Activated CD4-positive, alpha-beta T cell treated with anti-CD3 and anti-CD28 coated beads, Interleukin-10, Interleukin-2, amounts not matched to agents 100 ng/mL and 50 ng/mL, durations not matched to agents 16 hours and 8 hours (primary cell): ENCODE measurements at regions not wholly inside any gene's neighbourhood (a gene's known extent, or its start where the extent isn't known, plus 50 kb on each side); places are given as distances from the start of the nearest gene placed in this dataset.
A peak's percentile ranks its signal among the peaks of the same experiment; 100 is the strongest.

Experiments
- DNase-seq: peaks from one replicate; pipeline ENCODE4 v3.0.0-alpha.2; 2020

GRCh38 chr2:212686285-212686895 is 147.8 kb upstream of the ERBB4 start:
- DNase-seq: peak; percentile 53

GRCh38 chr2:212683346-212684097 is 144.9 kb upstream of the ERBB4 start:
- no peak for DNase-seq

DNA sequence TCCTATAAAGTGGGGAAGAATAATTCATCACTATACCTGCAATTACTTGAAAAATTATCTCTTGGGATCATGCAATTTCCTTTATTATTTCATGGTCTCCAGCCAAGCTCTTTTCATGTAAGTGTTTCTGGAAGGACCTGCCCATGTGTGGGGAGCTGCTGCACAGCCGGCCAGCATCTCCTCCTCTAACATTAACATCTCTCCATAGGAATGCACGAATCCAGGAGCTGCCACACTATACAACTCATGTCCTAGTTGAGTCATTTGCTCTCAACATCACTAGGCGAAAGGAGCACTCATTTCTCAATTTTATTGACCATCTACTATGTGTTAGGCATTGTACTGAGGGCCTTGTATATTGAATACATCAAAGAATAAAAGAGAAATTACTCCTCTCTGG is 144.3 kb upstream of the ERBB4 start:
- no peak for DNase-seq

DNA sequence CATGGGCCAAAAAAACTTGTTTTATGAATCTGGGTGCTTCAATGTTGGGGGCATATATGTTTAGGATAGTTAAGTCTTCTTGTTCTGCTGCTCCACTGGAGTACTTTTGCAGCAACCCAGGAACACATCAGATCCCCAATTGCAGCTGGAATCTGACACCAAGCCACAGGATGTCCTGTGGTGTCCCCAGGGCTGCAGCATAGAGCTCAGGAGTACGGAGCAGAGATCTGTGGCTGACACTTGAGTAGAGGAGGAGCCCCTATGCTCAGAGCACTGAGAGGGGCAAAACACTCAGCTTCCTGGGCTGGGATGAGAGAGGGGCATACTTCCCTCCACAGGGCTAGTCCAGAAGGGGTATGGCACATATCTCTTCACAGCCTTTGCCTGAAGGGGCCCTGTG is 138.9 kb upstream of the ERBB4 start:
- DNase-seq: no peak

DNA sequence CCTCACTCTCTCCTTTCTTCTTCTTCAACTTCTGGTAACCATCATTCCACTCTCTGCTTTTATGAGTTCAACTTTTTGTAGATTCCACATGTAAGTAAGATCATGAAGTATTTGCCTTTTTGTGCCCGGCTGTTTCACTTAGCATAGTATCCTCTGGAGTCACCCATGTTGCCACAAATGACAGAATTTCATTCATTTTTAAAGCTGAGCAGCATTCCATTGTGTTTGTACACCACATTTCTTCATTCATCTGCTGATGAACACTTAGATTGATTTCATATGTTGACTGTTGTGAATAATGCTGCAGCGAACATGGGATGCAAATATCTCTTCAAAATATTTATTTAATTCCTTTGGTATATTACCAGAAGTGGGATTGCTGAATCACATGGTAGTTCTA is 133.6 kb upstream of the ERBB4 start:
- no peak for DNase-seq

GRCh38 chr2:212669761-212670160 is 131.2 kb upstream of the ERBB4 start:
- DNase-seq: no peak

DNA sequence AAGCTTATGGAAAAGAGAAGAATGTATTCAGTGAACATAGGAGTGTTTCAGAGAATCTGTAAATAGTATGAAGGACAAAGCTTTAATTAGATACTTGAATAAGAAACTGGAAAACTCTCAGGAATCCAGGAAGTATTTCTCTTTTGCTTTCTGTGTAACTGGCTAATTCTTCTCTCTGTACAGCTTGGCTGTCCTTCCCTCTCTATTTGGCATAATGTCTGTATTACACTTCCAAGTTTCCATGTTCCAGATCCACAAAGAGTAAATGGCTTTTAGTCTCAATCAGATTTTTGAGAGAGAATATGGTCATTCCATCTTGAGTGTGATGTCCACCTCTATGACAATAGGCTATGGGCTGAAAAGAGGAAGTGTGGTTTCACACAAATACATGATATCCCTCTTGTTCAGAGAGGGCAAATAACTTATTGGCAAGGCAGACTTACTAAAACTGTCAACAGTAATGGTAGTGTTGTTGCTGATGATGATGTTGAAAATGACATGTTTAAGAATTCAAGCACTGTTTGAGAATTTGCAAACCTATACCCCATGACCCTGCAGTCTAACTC is 129.2 kb upstream of the ERBB4 start:
- no peak for DNase-seq

GRCh38 chr2:212665948-212666347 is 127.3 kb upstream of the ERBB4 start:
- DNase-seq: no peak

DNA sequence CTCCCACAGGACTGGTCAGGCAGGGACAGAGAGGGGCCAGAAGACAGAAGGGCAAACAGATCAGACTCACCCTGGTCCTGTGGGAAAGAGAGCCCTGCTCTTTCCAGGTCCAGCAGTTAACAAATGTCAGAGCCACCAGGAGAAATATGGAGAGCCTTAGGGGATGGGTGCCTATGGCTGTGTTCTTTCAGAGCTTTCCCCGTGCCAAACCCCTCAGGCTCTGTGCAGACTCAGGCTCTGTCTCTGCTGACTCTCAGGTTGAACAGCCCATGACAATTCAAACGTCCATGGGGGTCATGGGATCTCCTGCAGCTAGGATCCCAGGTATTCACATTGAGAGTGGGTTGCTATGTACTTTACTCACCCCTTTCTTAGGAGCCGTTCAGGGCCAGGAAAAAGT is 120.8 kb upstream of the ERBB4 start:
- no peak for DNase-seq

DNA sequence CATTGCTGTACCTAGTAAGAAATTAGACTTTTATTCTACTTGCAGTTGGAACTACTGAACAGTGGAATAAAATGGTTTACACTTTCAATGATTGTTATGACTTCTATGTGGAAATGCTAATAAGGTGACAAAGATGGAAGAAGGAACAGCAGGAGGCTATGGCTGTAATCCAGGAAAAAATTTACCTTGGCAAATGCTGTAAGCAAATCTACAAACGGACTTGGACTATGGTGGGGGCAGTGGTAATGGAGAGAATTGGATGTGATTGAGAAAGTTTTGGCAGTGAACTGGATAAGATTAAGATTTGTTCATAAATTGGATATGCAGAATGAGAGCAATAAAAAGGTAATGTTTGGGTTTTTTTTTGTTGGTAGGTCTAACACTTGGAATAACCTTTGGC is 111.0 kb upstream of the ERBB4 start:
- DNase-seq: no peak

DNA sequence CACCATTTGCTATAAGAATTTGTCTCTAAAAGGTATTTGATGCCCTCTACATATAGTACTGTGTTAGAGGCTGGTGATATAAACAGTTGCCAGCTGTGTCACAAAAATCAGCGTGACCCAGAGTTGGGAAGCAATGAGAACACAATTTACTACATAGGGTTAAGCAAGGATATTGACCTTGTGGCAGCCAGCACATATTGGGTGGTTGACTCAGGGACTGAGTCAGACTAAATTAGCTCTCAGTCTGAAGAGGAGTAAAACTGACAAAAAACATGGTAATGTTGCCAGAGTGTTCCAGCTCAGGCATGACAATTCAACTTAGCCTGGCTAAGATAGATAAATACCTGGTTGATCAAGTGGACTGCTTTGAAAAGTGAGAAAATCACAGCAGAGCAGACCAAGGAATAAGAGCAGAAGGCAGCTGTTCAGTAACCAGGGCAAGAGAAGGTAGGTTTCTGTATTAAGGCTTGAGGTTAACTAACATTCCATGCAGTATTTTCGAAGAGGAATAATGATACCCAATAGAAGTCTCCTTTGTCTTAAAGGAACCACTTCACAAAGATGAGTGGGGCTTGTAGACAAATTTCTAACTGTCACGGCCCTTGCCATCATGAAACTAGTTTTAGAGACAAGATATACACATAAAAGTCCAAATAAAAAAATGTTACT is 108.2 kb upstream of the ERBB4 start:
- no peak for DNase-seq

DNA sequence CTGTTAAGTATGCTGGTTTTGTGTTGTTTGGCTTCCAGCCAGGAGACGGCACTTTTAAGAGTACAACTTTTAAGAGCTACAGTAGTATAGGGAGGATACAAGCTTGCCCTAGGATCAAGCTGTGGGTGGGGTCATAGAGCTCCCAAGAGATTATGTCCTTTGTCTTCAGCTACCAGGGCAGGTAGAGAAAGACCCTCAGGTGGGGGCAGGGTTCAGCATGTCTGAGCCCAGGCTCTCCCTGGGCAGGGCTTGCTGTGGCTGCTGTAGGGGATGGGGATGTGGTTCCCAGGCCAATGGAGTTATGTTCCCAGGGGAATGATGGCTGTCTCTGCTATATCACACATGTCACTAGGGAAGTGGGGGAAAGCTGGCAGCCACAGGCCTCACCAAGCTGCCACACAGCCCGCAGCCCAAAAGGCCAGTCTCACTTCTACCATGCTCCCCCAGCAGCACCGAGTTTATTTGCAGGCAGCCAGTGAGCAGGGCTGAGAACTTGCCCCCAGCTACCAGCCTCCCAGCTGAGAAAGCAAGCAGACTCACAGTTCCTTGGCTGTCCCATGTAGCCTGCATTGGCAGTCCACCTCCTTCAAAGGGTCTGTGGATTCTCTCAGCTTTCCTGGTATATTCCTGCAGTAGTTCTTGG is 105.7 kb upstream of the ERBB4 start:
- DNase-seq: no peak

- DNase-seq: no peak
These were observed 101.8 kb upstream of the ERBB4 start for GRCh38 chr2:212640428-212640827.

DNA sequence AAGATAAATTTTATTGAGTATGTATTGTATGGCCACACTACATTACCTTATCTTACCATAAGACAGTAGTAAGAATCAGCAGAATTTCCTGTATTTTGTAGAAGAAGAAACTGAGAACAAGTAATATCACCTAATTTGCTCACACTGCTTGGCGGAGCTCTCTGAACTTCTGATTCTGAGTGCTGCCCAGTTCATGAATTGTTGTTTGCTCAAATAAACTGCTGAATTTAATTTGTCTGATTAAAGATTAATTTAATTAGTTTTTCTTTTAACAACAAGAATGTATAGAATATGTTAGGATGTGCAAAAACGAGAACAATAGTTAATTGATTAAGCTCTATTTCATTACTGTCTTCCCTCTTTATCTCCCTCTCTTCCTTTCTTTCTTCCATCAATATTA is 100.1 kb upstream of the ERBB4 start:
- DNase-seq: no peak

DNA sequence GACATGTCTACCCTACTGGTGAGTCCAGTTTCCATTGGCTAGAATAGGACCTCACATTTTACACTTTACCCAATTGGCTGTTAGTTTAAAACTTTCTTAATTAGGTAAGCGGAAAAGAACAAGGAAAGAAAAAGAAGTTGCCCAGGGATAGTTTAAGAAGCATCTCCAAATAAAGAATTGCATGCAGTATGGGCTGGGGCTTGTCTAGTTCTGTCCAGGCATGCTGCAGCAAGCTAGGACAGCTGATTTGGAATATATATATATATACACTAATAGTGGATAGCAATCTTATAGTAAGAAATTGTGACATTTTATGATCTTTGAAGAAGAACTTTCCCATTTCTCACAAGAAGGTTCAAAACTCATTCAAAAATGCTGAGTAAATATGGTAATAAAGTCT is 90.0 kb upstream of the ERBB4 start:
- no peak for DNase-seq

DNA sequence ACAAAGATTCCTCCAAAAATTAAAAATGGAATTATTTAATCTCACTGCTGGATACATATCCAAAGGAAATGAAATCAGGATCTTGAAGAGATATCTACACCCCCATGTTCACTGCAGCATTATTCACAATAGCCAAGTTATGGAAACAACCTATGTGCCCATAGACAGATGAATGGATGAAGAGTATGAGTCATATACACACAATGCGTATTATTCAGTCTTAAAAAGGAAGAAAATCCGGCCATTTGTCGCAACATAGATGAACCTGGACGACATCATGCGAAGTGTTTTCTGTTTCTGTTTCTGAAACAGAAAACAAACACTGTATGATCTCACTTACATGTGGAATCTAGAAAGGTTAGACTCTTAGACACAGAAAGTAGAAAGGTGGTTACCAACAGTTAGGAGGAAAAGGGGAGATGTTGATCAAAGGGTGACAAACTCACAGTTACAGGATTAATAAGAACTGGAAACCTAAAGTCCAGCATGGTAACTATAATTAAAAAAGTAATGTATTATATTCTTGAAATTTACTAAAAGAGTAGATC is 87.8 kb upstream of the ERBB4 start:
- no peak for DNase-seq

DNA sequence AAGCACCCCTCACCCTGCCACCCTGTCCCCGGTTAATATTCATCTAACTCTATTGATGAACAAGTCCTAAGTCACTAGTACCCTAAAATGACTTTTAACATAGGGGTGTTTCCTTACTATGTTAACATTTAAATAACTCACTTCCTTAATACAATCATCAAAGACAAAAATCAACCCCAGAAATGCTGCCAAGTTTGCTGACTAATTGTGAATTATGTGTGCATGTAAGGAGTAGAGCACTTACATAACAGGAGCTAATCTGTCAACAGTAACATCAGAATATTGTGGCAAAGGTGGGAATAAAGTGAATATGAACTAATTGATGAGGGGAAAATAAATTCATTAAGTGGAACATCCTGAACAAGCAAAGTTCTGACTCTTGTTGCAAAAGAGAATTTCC is 81.4 kb upstream of the ERBB4 start:
- no peak for DNase-seq

GRCh38 chr2:212618636-212619035 is 80.0 kb upstream of the ERBB4 start:
- no peak for DNase-seq

DNA sequence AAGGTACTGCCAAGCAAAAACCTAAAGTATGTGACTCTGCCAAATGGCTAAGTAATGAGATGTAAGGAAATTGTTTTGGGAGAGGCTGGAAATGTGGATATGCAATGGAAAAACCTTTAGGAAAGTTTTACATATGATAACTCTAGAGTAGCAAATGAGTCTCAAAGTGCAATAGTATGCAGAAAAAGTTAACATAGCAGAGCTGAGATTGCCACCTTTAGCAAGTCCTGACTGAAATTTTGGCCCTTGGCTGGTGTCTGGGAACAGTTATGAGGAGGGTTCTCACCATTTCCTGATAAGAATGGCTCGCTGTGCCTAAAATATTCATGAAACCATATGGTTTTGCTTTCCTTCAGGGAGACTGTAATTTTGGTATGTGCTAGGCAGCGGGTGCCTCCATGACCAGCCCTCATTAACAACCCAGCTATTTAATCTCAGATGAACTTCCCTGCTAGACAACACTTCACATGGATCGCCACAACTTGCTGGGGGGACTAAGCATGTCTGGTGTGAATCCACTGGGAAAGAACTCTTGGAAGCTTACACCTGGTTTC is 72.3 kb upstream of the ERBB4 start:
- DNase-seq: no peak

GRCh38 chr2:212609479-212609878 is 70.9 kb upstream of the ERBB4 start:
- no peak for DNase-seq

DNA sequence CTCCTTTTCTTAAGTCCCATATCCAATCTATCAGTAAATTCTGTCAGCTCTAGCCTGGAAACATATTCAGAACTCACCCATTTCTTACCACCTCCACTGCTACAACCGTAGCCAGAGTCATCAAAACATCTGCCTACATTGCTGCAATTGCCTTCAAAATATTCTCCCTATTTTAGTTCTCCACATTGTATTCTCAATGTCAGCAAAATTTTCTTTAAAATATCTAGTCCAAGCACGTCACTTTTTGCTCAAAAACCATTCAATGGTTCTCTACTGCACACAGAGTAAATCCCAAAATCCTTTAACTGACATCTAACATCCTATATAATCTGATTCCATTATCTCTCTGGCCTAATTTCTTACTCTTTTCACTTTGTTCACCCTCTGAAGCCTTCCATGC is 68.5 kb upstream of the ERBB4 start:
- DNase-seq: no peak

- no peak for DNase-seq
These were observed 67.6 kb upstream of the ERBB4 start for GRCh38 chr2:212606232-212606631.

DNA sequence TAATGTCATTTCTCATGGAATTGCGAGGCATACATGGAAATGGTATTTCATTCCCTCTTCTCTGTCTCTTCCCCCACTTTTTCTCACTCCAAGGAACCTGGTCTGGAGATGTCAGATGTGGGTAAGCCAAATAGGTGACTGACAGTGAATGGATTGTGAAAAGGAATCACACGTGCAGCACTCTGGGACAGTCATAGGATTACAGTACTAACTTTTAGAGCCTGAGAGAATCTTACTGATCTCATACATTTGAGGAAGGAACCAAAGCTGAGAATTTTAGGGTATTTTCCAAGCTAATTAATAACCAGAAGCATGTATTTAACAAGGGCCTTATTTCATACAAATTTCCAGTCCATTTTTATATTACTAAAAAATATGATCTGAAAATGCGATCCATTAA is 58.1 kb upstream of the ERBB4 start:
- DNase-seq: no peak
